HCT116 (cell line): ENCODE measurements at regions not wholly inside any gene's neighbourhood (a gene's known extent, or its start where the extent isn't known, plus 50 kb on each side); places are given as distances from the start of the nearest gene placed in this dataset.

Experiments
- ATAC-seq: fragments of 200-7000 bp; cut with Tn5 transposase; 2 replicates; pipeline ENCODE4 v1.9.1; 2020; ENCODE audit warnings: mild to moderate bottlenecking, moderate library complexity
- BruUV-seq: library from RNA; stranded (reverse); fragments of 400-500 nt; replicated peaks from 2 replicates; lab custom pipeline; 2021; lab: Mats Ljungman, UMichigan
- CTCF ChIA-PET: fragments of 300-600 bp; sonication (Branson Sonifier 250); formaldehyde crosslinking; loops from one replicate; lab custom pipeline; 2021; ENCODE audit warnings: antibody characterized with exemption; lab: Charles Lee
- POLR2A ChIA-PET: fragments of 300-600, 350-600 bp; sonication (Branson Sonifier 250); formaldehyde crosslinking; loops from one replicate; lab custom pipeline; 2021; ENCODE audit warnings: antibody characterized with exemption; lab: Charles Lee
- RAD21 ChIA-PET, 2 experiments: fragments of 300-600 bp; sonication (Branson Sonifier 250); formaldehyde crosslinking; loops; one replicate each; lab custom pipeline; 2023; ENCODE audit warnings: low total read pairs in 2 of 2; ENCODE audit not compliant: uncharacterized antibody in 2 of 2, unreplicated experiment in 2 of 2, low non-redundant PET in 1 of 2; lab: Charles Lee
- DNase-seq: peaks from one replicate; pipeline ENCODE4 v3.0.0-alpha.2; 2010; ENCODE audit warnings: low read depth, low spot score
- H2AFZ ChIP-seq: fragments of 200-600 bp; shearing (Covaris generic), sonication (generic); 2 replicates; pipeline ENCODE4 v1.6.1; 2017; ENCODE audit warnings: low read depth, mixed run types, mixed read lengths, antibody characterized with exemption, low read length; ENCODE audit not compliant: poor library complexity, severe bottlenecking
- H3K27ac ChIP-seq: 2 replicates; pipeline ENCODE4 v1.5.1; 2012; ENCODE audit warnings: low read depth, low read length
- H3K27me3 ChIP-seq: fragments of 200-600 bp; sonication (generic); 2 replicates; pipeline ENCODE4 v1.6.1; 2016; ENCODE audit warnings: mixed run types, low read length, mixed read lengths; ENCODE audit not compliant: insufficient read depth
- H3K36me3 ChIP-seq, 2 experiments: fragments of 200-500 bp in 1 of 2; fragments of 200-600 bp in 1 of 2; sonication (Bioruptor generic) in 1 of 2; sonication (generic) in 1 of 2; 2 replicates each; pipeline versions ENCODE4 v1.5.1 to v1.6.1; 2014 to 2016; ENCODE audit warnings: low read length in 2 of 2, inconsistent platforms in 1 of 2, mixed read lengths in 1 of 2, mixed run types in 1 of 2; ENCODE audit not compliant: insufficient read depth in 2 of 2, control insufficient read depth in 1 of 2
- H3K4me1 ChIP-seq, 2 experiments: fragments of 200-600 bp in 1 of 2; sonication (generic) in 1 of 2; 2 replicates each; pipeline versions ENCODE4 v1.5.1 to v1.6.1; 2012 to 2017; ENCODE audit warnings: low read length in 2 of 2, inconsistent platforms in 1 of 2, mild to moderate bottlenecking in 1 of 2, mixed read lengths in 1 of 2, mixed run types in 1 of 2, moderate library complexity in 1 of 2; ENCODE audit not compliant: insufficient read depth in 2 of 2, control insufficient read depth in 1 of 2
- H3K4me2 ChIP-seq: fragments of 200-600 bp; sonication (generic); 2 replicates; pipeline ENCODE4 v1.6.1; 2017; ENCODE audit warnings: mixed run types, low read length, mixed read lengths
- H3K4me3 ChIP-seq, 2 experiments: fragments of 200-600 bp in 1 of 2; sonication (generic) in 1 of 2; replicated peaks in 1 of 2; 2 replicates each; pipeline ENCODE4 v1.5.1; 2011 to 2016; ENCODE audit warnings: low read length in 2 of 2, control low read depth in 1 of 2, low read depth in 1 of 2, mild to moderate bottlenecking in 1 of 2, mixed read lengths in 1 of 2, mixed run types in 1 of 2
- H3K79me2 ChIP-seq: fragments of 200-600 bp; sonication (generic); 2 replicates; pipeline ENCODE4 v1.6.1; 2017; ENCODE audit warnings: mild to moderate bottlenecking, mixed run types, low read length, moderate library complexity, mixed read lengths; ENCODE audit not compliant: insufficient read depth
- H3K9ac ChIP-seq: fragments of 200-600 bp; sonication (generic); 2 replicates; pipeline ENCODE4 v1.6.1; 2016; ENCODE audit warnings: low read length, mixed read lengths
- H3K9me2 ChIP-seq: fragments of 200-600 bp; sonication (generic), shearing (Covaris generic); 2 replicates; pipeline ENCODE4 v1.6.1; 2017; ENCODE audit warnings: mixed run types, mild to moderate bottlenecking, moderate library complexity; ENCODE audit not compliant: insufficient read depth
- H3K9me3 ChIP-seq, 2 experiments: fragments of 200-500 bp in 1 of 2; fragments of 200-600 bp in 1 of 2; sonication (Bioruptor generic) in 1 of 2; sonication (generic) in 1 of 2; 2 replicates each; pipeline ENCODE4 v1.6.1; 2014 to 2017; ENCODE audit warnings: low read length in 2 of 2, mixed read lengths in 2 of 2, inconsistent platforms in 1 of 2, low read depth in 1 of 2, mild to moderate bottlenecking in 1 of 2, mixed run types in 1 of 2, moderate library complexity in 1 of 2; ENCODE audit not compliant: control insufficient read depth in 1 of 2, insufficient read depth in 1 of 2
- H4K20me1 ChIP-seq: fragments of 200-600 bp; sonication (generic), shearing (Covaris generic); 2 replicates; pipeline ENCODE4 v1.6.1; 2017; ENCODE audit warnings: mixed run types, mild to moderate bottlenecking, moderate library complexity; ENCODE audit not compliant: insufficient read depth
- CBX3 ChIP-seq: IDR thresholded peaks from 2 replicates; pipeline ENCODE4 v1.6.1; 2012; ENCODE audit warnings: low read depth
- ELF1 ChIP-seq: IDR thresholded peaks from 2 replicates; pipeline ENCODE4 v1.6.1; 2012; ENCODE audit warnings: low read depth, borderline replicate concordance
- EZH2 ChIP-seq: fragments of 200-600 bp; sonication (generic); IDR thresholded peaks from 2 replicates; pipeline ENCODE4 v1.6.1; 2017; ENCODE audit warnings: antibody characterized with exemption, mixed run types
- POLR2A ChIP-seq: IDR thresholded peaks from 2 replicates; pipeline ENCODE4 v1.7.0; 2011; ENCODE audit warnings: borderline replicate concordance; ENCODE audit not compliant: insufficient read depth, insufficient read length; ENCODE audit errors: extremely low read depth
- RAD21 ChIP-seq: IDR thresholded peaks from 2 replicates; pipeline ENCODE4 v1.6.1; 2012; ENCODE audit warnings: low read depth, mild to moderate bottlenecking
- SIN3A ChIP-seq: IDR thresholded peaks from 2 replicates; pipeline ENCODE4 v1.6.1; 2012; ENCODE audit warnings: low read depth
- SRF ChIP-seq: IDR thresholded peaks from 2 replicates; pipeline ENCODE4 v1.6.1; 2012; ENCODE audit warnings: low read depth
- TCF7L2 ChIP-seq: IDR thresholded peaks from 2 replicates; pipeline ENCODE4 v1.7.0; 2011; ENCODE audit warnings: borderline replicate concordance, inconsistent platforms; ENCODE audit not compliant: insufficient read depth, insufficient read length; ENCODE audit errors: extremely low read depth
- ZNF274 ChIP-seq: fragments of 200-500 bp; sonication (Bioruptor generic); IDR thresholded peaks from 2 replicates; pipeline ENCODE4 v1.6.1; 2014; ENCODE audit warnings: mild to moderate bottlenecking, low read depth, low read length, inconsistent platforms
- intact Hi-C: fragments of 100-400 bp; cut with micrococcal nuclease; formaldehyde crosslinking; loops from 2 replicates; pipeline ENCODE4 v1.10.0; 2022
- TF ChIP-seq, protein P1 (sequence below): IDR thresholded peaks from 2 replicates; pipeline ENCODE4 v1.6.1; 2012; ENCODE audit warnings: low read depth

DNA sequence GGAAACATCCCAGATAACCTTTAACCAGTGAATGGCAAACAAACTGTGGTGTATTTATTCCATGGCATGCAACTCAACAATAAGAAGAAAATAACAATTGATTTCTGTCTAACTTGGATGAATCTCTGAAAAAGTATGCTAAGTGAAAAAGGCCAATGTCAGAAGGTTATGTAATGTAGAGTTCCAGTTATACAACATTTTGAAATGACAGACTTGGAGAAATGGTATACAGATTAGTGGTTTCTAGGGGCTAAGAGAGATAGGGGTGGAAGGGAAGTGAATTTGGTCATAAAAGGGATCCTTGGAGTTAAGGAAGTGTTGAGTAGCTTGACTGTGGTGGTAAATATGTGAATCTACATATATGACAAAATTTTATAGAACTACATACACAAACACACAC is 269.4 kb upstream of the SUCLG2 start:
- no peak overlapping the region for H2AFZ ChIP-seq
- no peaks in the 10 kb centered on the region for H3K36me3 ChIP-seq
- POLR2A ChIA-PET = no interaction called here
- RAD21 ChIA-PET = no interaction called here
- H3K9me3 ChIP-seq = no peaks in the 10 kb centered on the region
- TF ChIP-seq SIN3A (no peak), ZNF274 (no peak), ELF1 (no peak), CBX3 (no peak), TCF7L2 (no peak), RAD21 (no peak), SRF (no peak), POLR2A (no peak), EZH2 (no peak)
- TF ChIP-seq, protein P1, sequence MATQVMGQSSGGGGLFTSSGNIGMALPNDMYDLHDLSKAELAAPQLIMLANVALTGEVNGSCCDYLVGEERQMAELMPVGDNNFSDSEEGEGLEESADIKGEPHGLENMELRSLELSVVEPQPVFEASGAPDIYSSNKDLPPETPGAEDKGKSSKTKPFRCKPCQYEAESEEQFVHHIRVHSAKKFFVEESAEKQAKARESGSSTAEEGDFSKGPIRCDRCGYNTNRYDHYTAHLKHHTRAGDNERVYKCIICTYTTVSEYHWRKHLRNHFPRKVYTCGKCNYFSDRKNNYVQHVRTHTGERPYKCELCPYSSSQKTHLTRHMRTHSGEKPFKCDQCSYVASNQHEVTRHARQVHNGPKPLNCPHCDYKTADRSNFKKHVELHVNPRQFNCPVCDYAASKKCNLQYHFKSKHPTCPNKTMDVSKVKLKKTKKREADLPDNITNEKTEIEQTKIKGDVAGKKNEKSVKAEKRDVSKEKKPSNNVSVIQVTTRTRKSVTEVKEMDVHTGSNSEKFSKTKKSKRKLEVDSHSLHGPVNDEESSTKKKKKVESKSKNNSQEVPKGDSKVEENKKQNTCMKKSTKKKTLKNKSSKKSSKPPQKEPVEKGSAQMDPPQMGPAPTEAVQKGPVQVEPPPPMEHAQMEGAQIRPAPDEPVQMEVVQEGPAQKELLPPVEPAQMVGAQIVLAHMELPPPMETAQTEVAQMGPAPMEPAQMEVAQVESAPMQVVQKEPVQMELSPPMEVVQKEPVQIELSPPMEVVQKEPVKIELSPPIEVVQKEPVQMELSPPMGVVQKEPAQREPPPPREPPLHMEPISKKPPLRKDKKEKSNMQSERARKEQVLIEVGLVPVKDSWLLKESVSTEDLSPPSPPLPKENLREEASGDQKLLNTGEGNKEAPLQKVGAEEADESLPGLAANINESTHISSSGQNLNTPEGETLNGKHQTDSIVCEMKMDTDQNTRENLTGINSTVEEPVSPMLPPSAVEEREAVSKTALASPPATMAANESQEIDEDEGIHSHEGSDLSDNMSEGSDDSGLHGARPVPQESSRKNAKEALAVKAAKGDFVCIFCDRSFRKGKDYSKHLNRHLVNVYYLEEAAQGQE = no peak
- no peak overlapping the region for H3K27ac ChIP-seq
- H3K4me1 ChIP-seq = no peaks in the 10 kb centered on the region
- intact Hi-C loops = no loop called here
- ATAC-seq = no peak
- CTCF ChIA-PET = no interaction called here
- H3K9me2 ChIP-seq = no peaks in the 10 kb centered on the region
- no peak overlapping the region for H3K4me2 ChIP-seq
- no peaks in the 10 kb centered on the region for H4K20me1 ChIP-seq
- no TSS peak for BruUV-seq
- H3K4me3 ChIP-seq = no peak overlapping the region
- H3K79me2 ChIP-seq = no peaks in the 10 kb centered on the region
- no peak for DNase-seq
- no peaks in the 10 kb centered on the region for H3K27me3 ChIP-seq
- no peak overlapping the region for H3K9ac ChIP-seq
